Neuronal stem cell (in vitro differentiated cells): ENCODE measurements at regions not wholly inside any gene's neighbourhood (a gene's known extent, or its start where the extent isn't known, plus 50 kb on each side); places are given as distances from the start of the nearest gene placed in this dataset.

Source experiments
- DNase-seq: peaks from one replicate; pipeline ENCODE4 v3.0.0-alpha.2; 2013; ENCODE audit warnings: low spot score
- H2AFZ ChIP-seq: one replicate; pipeline ENCODE4 v1.6.1; 2013; ENCODE audit warnings: mild to moderate bottlenecking, low read length, inconsistent platforms
- H2AK5ac ChIP-seq: 2 replicates; pipeline ENCODE4 v1.6.1; 2013; ENCODE audit warnings: low read depth, mild to moderate bottlenecking, inconsistent platforms, low read length, moderate library complexity, mixed read lengths
- H2BK120ac ChIP-seq: 2 replicates; pipeline ENCODE4 v1.6.1; 2013; ENCODE audit warnings: low read depth, mild to moderate bottlenecking, inconsistent platforms, low read length, moderate library complexity, mixed read lengths
- H2BK12ac ChIP-seq: one replicate; pipeline ENCODE4 v1.6.1; 2013; ENCODE audit warnings: low read length, inconsistent platforms
- H2BK15ac ChIP-seq: 2 replicates; pipeline ENCODE4 v1.6.1; 2013; ENCODE audit warnings: mild to moderate bottlenecking, low read length, inconsistent platforms, mixed read lengths
- H2BK5ac ChIP-seq: one replicate; pipeline ENCODE4 v1.6.1; 2013; ENCODE audit warnings: inconsistent platforms, mild to moderate bottlenecking, low read length, moderate library complexity
- H3K14ac ChIP-seq: one replicate; pipeline ENCODE4 v1.6.1; 2013; ENCODE audit warnings: low read length, inconsistent platforms
- H3K18ac ChIP-seq: 2 replicates; pipeline ENCODE4 v1.6.1; 2013; ENCODE audit warnings: low read length, inconsistent platforms
- H3K23ac ChIP-seq: 2 replicates; pipeline ENCODE4 v1.6.1; 2013; ENCODE audit warnings: low read depth, mild to moderate bottlenecking, mixed read lengths, low read length, inconsistent platforms; ENCODE audit not compliant: poor library complexity
- H3K27ac ChIP-seq: replicated peaks from 3 replicates; pipeline ENCODE4 v1.5.1; 2013; ENCODE audit warnings: low read length, inconsistent platforms
- H3K27me3 ChIP-seq, 3 experiments: 2 replicates each; pipeline ENCODE4 v1.6.1; 2013; ENCODE audit warnings: low read length in 3 of 3, mild to moderate bottlenecking in 2 of 3, inconsistent platforms in 1 of 3, low read depth in 1 of 3, mixed read lengths in 1 of 3, moderate library complexity in 1 of 3; ENCODE audit not compliant: control insufficient read depth in 3 of 3, insufficient read depth in 3 of 3
- H3K36me3 ChIP-seq, 2 donors: replicated peaks in 1 of 2; 2 replicates each; pipeline ENCODE4 v1.6.1; 2013; ENCODE audit warnings: low read length in 2 of 2; ENCODE audit not compliant: control insufficient read depth in 2 of 2, insufficient read depth in 2 of 2
- H3K4ac ChIP-seq: 2 replicates; pipeline ENCODE4 v1.6.1; 2013; ENCODE audit warnings: inconsistent platforms, mild to moderate bottlenecking, low read length, moderate library complexity
- H3K4me1 ChIP-seq, 2 donors: 1 replicate in 1 of 2; 2 replicates in 1 of 2; pipeline ENCODE4 v1.6.1; 2013; ENCODE audit warnings: low read length in 2 of 2, low read depth in 1 of 2; ENCODE audit not compliant: control insufficient read depth in 2 of 2, insufficient read depth in 1 of 2
- H3K4me2 ChIP-seq: one replicate; pipeline ENCODE4 v1.6.1; 2013; ENCODE audit warnings: mild to moderate bottlenecking, low read length, inconsistent platforms; ENCODE audit not compliant: insufficient read depth, poor library complexity, severe bottlenecking
- H3K4me3 ChIP-seq, 2 donors: 2 replicates each; pipeline ENCODE4 v1.5.1; 2013; ENCODE audit warnings: low read length in 2 of 2, mild to moderate bottlenecking in 2 of 2, inconsistent platforms in 1 of 2, moderate library complexity in 1 of 2
- H3K79me1 ChIP-seq: one replicate; pipeline ENCODE4 v1.6.1; 2013; ENCODE audit warnings: low read depth, mild to moderate bottlenecking, inconsistent platforms, low read length, moderate library complexity
- H3K9ac ChIP-seq: one replicate; pipeline ENCODE4 v1.6.1; 2013; ENCODE audit warnings: mild to moderate bottlenecking, low read depth, low read length, inconsistent platforms; ENCODE audit not compliant: poor library complexity
- H3K9me3 ChIP-seq, 2 donors: replicated peaks in 1 of 2; 2 replicates each; pipeline versions ENCODE3 to v1.6.1; 2013; ENCODE audit warnings: low read length in 2 of 2, mild to moderate bottlenecking in 2 of 2, inconsistent platforms in 1 of 2, low read depth in 1 of 2, mixed read lengths in 1 of 2, moderate library complexity in 1 of 2; ENCODE audit not compliant: control insufficient read depth in 2 of 2, insufficient read depth in 1 of 2
- H4K8ac ChIP-seq: one replicate; pipeline ENCODE4 v1.6.1; 2013; ENCODE audit warnings: low read depth, mild to moderate bottlenecking, inconsistent platforms, low read length, moderate library complexity
- H4K91ac ChIP-seq: one replicate; pipeline ENCODE4 v1.6.1; 2013; ENCODE audit warnings: low read length, low read depth, mild to moderate bottlenecking, inconsistent platforms; ENCODE audit not compliant: poor library complexity
- WGBS, 2 donors: extraction: QIAGEN DNeasy Blood & Tissue Kit; methylation state at CpG; one replicate each; pipeline ENCODE4 v1.1.7; 2013; ENCODE audit warnings: missing lambda C conversion rate in 2 of 2, mixed read lengths in 1 of 2; ENCODE audit not compliant: insufficient read length in 2 of 2, insufficient replicate concordance in 1 of 2; ENCODE audit errors: extremely low coverage in 2 of 2; 5-methylcytosine and 5-hydroxymethylcytosine counted together

DNA sequence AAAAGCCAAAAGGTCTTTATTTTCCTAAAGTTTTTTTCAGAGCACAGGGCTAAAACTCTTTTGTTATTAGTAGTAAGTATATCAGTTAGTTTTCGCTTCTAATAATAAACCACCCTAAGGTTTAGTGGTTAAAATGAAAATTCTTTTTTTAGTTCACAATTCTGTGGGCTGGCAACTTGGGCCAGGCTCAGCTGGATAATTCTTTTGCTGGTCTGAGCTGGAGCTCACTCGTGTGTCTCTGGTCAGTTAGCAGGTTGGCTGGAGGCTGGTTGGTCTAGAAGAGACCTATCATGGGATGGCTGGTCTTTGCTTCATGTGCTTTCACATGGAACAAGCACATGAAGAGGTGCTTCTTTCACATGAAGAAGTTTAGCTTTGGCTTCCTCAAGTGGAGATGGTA lies 227.1 kb upstream of the LCORL start:
- no peak overlapping the region for H3K14ac ChIP-seq
- no peaks in the 10 kb centered on the region for H3K36me3 ChIP-seq
- no peak overlapping the region for H2AK5ac ChIP-seq
- no peak overlapping the region for H2BK5ac ChIP-seq
- no peak overlapping the region for H3K18ac ChIP-seq
- H2BK12ac ChIP-seq = no peak overlapping the region
- no peak overlapping the region for H4K8ac ChIP-seq
- no peaks in the 10 kb centered on the region for H3K9me3 ChIP-seq
- no peak overlapping the region for H2AFZ ChIP-seq
- H3K4me2 ChIP-seq = no peak overlapping the region
- H4K91ac ChIP-seq = no peak overlapping the region
- no peaks in the 10 kb centered on the region for H3K79me1 ChIP-seq
- H3K27me3 ChIP-seq = no peaks in the 10 kb centered on the region
- no peak overlapping the region for H2BK120ac ChIP-seq
- DNase-seq = no peak
- H3K4me3 ChIP-seq = no peak overlapping the region
- H3K23ac ChIP-seq = no peak overlapping the region
- no peaks in the 10 kb centered on the region for H3K4me1 ChIP-seq
- no peak overlapping the region for H3K27ac ChIP-seq
- WGBS, 2 donors = no CpG with 5 or more reads among the region's 2 CpGs
- H2BK15ac ChIP-seq = no peak overlapping the region
- H3K4ac ChIP-seq = no peak overlapping the region
- no peak overlapping the region for H3K9ac ChIP-seq

GRCh38 chr4:18247189-18247588 lies 225.6 kb upstream of the LCORL start:
- Histone ChIP-seq H2BK12ac (no peak overlapping the region), H3K4me3 (no peak overlapping the region), H3K23ac (no peak overlapping the region), H3K18ac (no peak overlapping the region), H2AFZ (no peak overlapping the region), H3K14ac (no peak overlapping the region), H3K27ac (no peak overlapping the region), H4K91ac (no peak overlapping the region), H3K4ac (no peak overlapping the region), H3K4me2 (no peak overlapping the region), H2AK5ac (no peak overlapping the region), H3K9ac (no peak overlapping the region), H3K4me1 (no peaks in the 10 kb centered on the region), H2BK5ac (no peak overlapping the region), H2BK120ac (no peak overlapping the region), H3K36me3 (no peaks in the 10 kb centered on the region), H3K9me3 (no peaks in the 10 kb centered on the region), H2BK15ac (no peak overlapping the region), H3K27me3 (no peaks in the 10 kb centered on the region), H3K79me1 (no peaks in the 10 kb centered on the region), H4K8ac (no peak overlapping the region)
- WGBS, 2 donors = no CpG with 5 or more reads among the region's 4 CpGs
- no peak for DNase-seq

DNA sequence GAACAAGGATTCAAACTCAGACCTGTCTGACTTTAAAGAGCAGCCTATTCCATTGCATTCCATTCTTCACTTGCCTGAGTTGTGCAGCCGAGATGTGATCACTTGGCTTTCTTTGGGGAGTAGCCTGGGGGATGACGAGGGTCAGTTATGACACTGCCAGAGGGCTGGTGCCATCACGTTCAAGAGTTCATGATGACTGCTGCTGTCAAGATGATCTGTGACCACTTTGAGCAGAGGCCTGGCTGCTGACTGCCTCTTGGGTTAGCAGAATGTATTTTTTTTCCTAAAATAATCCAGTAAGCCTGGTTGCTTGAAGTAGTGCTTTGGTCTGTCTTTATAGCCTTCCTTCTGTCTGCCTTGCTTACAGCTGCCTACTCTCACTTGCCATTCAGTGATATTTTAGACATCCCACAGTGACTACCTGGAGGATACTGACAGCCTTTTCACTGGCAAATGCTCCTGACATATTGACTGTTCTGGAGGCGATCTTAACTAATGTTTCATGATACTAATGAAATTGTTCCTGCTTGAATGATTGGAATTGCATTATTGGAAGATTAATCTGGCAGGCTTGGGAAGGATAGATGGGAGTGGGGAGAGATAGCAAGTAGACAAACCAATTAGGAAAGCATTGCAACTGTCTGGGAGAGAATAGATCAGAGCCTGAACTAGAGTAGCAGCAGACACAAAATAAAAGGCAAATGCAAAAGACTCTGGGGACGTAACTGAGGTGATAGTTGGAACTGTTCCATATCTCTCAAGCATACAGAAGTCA lies 221.6 kb upstream of the LCORL start:
- Histone ChIP-seq H3K4me3 (no peak overlapping the region), H3K9me3 (no peaks in the 10 kb centered on the region), H3K4me2 (no peak overlapping the region), H4K91ac (no peak overlapping the region), H4K8ac (no peak overlapping the region), H3K4ac (no peak overlapping the region), H3K9ac (no peak overlapping the region), H3K23ac (no peak overlapping the region), H3K27me3 (no peaks in the 10 kb centered on the region), H2AFZ (no peak overlapping the region), H2BK12ac (no peak overlapping the region), H3K18ac (no peak overlapping the region), H3K27ac (no peak overlapping the region), H3K36me3 (no peaks in the 10 kb centered on the region), H3K4me1 (no peaks in the 10 kb centered on the region), H3K14ac (no peak overlapping the region), H2BK15ac (no peak overlapping the region), H2AK5ac (no peak overlapping the region), H3K79me1 (no peaks in the 10 kb centered on the region), H2BK5ac (no peak overlapping the region), H2BK120ac (no peak overlapping the region)
- no CpG with 5 or more reads among the region's 5 CpGs for WGBS, 2 donors
- no peak for DNase-seq

DNA sequence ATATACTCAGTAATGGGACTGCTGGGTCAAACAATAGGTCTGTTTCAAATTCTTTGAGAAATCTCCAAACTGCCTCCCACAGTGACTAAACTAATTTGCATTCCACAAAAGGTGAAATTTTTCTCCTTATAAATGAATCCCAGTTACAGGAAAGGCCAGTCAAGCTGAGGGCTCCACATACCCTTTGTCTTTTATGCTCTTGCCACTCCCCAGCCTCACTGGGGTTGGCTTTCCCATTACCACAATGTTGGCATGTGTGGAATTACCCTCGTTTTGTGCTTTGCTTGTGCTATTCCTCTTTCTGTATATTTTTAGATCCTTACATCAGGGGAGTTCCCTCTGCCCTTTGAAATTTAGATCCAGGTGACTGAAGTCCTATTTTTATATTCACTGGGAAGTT lies 220.2 kb upstream of the LCORL start:
- WGBS, 2 donors = no CpG with 5 or more reads among the region's 1 CpG

More for the DNA sequence above, 220.2 kb upstream of the LCORL start:
- Histone ChIP-seq H4K91ac (no peak overlapping the region), H3K4me1 (no peaks in the 10 kb centered on the region), H3K27me3 (no peaks in the 10 kb centered on the region), H3K4me3 (no peak overlapping the region), H2AK5ac (no peak overlapping the region), H3K9me3 (no peaks in the 10 kb centered on the region), H3K23ac (no peak overlapping the region), H3K27ac (no peak overlapping the region), H3K18ac (no peak overlapping the region), H3K9ac (no peak overlapping the region), H2AFZ (no peak overlapping the region), H3K36me3 (no peaks in the 10 kb centered on the region), H4K8ac (no peak overlapping the region), H2BK15ac (no peak overlapping the region), H2BK12ac (no peak overlapping the region), H3K14ac (no peak overlapping the region), H3K4ac (no peak overlapping the region), H2BK5ac (no peak overlapping the region), H2BK120ac (no peak overlapping the region), H3K4me2 (no peak overlapping the region), H3K79me1 (no peaks in the 10 kb centered on the region)
- DNase-seq = no peak
